T-helper 1 cell (primary cell): ENCODE measurements at regions not wholly inside any gene's neighbourhood (a gene's known extent, or its start where the extent isn't known, plus 50 kb on each side); places are given as distances from the start of the nearest gene placed in this dataset.
A peak's percentile ranks its signal among the peaks of the same experiment; 100 is the strongest.
"Not testable (repeated sequence)": the region's sequence is repeated elsewhere in the genome, so short reads cannot be mapped to it uniquely, and the experiment has no call there.

Source experiments
- DNase-seq, 5 donors: peaks; one replicate each; pipeline ENCODE4 v3.0.0-alpha.2; 2012 to 2020

GRCh38 chr15:95734422-95735316 is 595.8 kb upstream of the NR2F2 start:
- DNase-seq: peak in 1 of 5 donors; percentile 6

- no peak for DNase-seq
Observed at GRCh38 chr15:95737060-95737459, 593.4 kb upstream of the NR2F2 start.

GRCh38 chr15:95739131-95739530 is 591.4 kb upstream of the NR2F2 start:
- DNase-seq: no peak

DNA sequence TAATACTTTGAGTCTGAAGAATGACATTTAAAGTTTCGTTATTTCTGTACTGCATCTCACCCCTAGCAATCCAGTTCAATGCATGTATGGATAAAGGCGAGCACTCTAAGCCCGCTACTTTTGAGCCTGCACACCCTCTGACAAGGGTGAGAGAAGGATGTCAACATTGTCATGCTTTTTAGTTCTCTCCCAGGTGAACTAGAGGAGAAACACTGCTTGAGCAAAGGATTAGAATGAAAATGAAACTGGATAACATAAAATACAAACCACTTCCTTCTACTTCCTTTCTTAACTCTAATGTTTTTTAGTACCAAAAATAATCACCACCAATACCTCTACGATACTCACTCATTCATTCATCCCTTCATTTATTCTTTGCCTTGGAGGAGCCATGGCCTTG is 588.7 kb upstream of the NR2F2 start:
- peak in 1 of 5 donors; percentile 2 for DNase-seq

DNA sequence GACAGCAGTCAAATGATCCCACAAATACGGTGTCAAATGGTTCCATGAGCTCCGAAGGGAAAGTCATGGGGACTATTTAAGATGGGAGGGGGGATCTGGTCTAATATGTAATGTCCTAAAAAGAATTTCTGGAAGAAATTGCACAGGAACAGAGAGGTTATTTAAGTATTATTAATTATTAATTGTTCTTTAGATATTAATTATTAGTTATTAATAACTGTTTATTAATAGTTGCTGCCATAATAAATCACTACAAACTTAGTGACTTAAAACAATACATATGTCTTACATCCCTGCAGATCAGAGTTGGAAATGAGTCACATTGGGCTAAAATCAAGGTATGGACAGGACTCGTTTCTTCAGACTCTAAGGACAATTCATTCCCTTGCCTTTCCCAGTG is 588.2 kb upstream of the NR2F2 start:
- no peak for DNase-seq

- no peak for DNase-seq
Observed at GRCh38 chr15:95742836-95743235, 587.7 kb upstream of the NR2F2 start.

DNA sequence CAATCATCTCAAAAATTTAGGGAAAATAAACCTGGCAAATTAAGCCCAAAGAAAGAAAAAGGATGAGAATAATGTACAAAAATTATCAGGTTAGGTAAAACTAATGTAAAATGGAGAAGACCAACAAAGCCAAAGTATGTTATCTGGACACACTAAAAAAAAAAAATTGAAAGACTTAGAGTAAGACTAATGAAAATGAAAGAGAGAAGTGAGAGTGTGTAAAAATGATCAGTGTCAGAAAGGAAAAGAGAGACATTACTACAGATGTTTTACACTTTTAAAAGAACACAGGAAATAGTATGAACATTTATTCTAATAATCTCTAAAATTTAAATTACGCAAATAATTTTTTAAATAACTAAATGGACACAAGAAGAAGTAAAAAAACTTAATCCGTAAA is 573.3 kb upstream of the NR2F2 start:
- no peak for DNase-seq

GRCh38 chr15:95758451-95758850 is 572.0 kb upstream of the NR2F2 start:
- DNase-seq: no peak

DNA sequence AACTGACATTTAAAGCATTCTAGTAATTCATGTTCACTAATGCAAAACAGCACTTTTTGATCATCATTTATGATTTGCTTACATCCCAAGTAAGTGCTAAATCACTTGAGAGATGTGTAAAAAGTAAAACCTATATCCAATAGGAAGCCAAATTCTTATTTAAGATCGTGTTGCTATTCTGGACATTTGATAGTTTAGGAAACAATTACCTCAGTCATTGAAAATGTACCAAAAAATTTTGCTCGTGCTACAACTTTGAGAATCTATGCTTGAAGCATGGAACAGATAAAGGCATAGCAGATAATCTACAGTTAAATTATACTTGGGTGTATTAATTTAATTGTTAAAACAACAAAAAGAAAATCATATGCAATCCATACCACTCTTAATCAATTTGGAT is 571.6 kb upstream of the NR2F2 start:
- DNase-seq: no peak

DNA sequence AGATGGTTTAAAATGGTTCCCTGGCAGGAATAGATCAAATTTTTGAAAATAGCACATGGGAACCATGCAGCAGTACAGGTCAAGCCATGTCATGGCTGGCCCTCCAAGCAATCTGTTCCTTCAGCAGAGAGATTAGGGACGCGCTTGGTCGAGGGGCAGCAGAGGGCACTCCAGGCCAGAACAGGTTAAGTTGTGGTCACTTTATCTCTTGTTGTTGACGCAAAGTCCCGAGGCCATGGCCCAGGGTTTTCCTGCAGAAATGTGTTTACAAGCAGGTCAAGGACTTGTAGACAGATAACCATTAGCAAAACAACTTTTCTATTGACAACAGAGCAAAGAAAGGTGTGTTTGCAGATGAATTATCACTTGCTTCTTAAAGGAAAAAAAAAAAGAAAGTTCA is 570.0 kb upstream of the NR2F2 start:
- DNase-seq: no peak

- no peak for DNase-seq
Observed at GRCh38 chr15:95761501-95762165, 568.9 kb upstream of the NR2F2 start.

DNA sequence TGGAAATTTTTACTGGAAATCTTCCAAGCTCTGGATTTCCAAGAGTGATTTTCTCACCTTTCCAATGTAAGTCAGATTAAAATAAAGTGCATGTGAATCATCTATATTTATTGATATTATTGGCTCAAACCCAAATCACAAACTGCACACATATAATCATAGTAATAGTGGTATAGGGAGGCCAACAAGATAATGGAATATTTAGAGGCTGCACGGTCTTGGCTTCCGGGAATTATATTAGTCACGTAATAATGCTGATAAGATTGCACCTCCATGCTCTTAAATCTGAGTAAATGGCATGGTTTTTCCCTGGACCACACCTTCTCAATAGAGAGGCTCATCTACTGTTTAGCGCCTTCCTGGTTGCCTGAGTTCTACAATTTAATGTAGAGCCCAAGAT is 567.1 kb upstream of the NR2F2 start:
- no peak for DNase-seq

DNA sequence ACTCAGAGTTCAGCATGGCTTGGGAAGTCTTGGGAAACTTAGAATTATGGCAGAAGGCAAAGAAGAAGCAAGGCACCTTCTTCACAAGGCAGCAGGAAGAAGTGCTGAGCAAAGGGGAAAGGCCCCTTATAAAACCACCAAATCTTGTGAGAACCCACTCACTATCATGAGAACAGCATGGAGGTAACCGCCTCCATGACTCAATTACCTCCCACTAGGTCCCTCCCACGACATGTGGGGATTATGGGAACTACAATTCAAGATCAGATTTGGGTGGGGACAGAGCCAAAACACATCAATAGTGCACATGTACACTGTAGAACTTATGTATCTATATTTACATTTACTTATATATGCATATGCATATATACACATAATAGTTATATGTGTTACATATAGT is 565.3 kb upstream of the NR2F2 start:
- DNase-seq: no peak

GRCh38 chr15:95770196-95770595 is 560.3 kb upstream of the NR2F2 start:
- no peak for DNase-seq

DNA sequence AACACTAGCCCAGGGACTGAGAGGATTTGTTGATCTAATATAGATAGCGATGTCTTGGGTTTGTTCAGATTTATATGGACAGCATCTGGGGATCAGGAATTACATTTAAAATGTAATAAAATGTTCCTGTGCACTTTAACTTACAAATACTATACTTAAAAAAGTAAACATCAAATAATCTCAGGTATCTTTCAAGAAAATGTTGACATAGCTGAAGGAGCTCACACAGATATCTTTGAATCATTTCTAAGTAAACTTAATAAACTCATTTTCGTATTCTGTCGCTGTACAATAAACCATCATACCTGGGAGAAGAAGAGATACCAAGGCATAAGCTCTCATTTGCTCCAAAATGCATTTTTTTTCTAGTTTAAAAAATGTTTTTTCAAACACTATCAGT is 557.5 kb upstream of the NR2F2 start:
- DNase-seq: no peak

- no peak for DNase-seq
Observed at GRCh38 chr15:95784508-95784907, 546.0 kb upstream of the NR2F2 start.

GRCh38 chr15:95785276-95785675 is 545.2 kb upstream of the NR2F2 start:
- DNase-seq: not testable (repeated sequence)

- no peak for DNase-seq
Observed at GRCh38 chr15:95793231-95793630, 537.3 kb upstream of the NR2F2 start.

GRCh38 chr15:95795386-95795785 is 535.1 kb upstream of the NR2F2 start:
- DNase-seq: no peak

GRCh38 chr15:95799286-95800200 is 531.0 kb upstream of the NR2F2 start:
- DNase-seq: no peak

DNA sequence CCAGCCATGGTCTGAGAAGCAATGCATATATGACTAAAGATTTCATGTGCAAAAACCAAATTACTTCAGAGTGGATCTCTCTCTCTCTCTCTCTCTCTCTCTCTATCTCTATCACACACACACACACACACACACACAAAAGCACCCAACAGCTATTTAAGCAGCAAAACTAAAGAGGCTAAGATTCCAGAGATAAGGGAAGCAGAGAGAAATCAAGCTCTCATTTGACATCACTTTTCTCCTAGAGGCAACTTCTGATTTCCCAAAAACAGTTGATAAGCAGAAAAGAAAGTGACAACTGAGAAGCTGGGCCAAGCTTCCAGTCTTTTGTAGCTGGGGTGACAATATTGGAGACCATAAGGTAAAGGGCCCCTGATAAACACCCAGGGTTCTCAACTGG is 526.0 kb upstream of the NR2F2 start:
- DNase-seq: no peak

DNA sequence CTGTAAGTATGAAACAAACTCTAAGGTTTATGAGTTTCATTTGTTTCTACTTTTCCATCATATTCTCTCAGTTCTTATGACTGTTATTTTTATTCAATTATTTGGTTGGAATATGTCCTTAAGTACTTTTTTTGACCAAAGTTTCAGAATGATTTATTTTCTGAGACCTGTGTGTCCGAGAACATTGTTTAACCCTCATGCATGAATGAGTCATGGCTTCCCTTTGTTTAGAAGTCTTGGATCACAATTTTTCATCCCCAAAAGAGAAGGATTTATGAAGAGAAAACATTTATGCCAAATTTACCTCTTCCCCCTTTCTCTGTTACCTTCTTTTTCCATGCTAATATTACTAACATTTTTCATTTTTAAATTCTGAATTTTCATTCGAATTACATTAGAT is 518.0 kb upstream of the NR2F2 start:
- no peak for DNase-seq

- DNase-seq: no peak
Observed at GRCh38 chr15:95814908-95815307, 515.6 kb upstream of the NR2F2 start.
